H1 (cell line): ENCODE measurements at regions not wholly inside any gene's neighbourhood (a gene's known extent, or its start where the extent isn't known, plus 50 kb on each side); places are given as distances from the start of the nearest gene placed in this dataset.

Experiments
- CTCF ChIA-PET: fragments of 300-600 bp; sonication (Branson Sonifier 250); formaldehyde crosslinking; loops from one replicate; lab custom pipeline; 2021; ENCODE audit not compliant: partially characterized antibody; lab: Charles Lee
- POLR2A ChIA-PET: fragments of 300-600 bp; sonication (Branson Sonifier 250); formaldehyde crosslinking; loops from one replicate; lab custom pipeline; 2021; ENCODE audit warnings: inconsistent platforms; ENCODE audit not compliant: partially characterized antibody; lab: Charles Lee
- DNase-seq, 2 experiments: peaks; one replicate each; pipeline versions ENCODE4 v3.0.0 to v3.0.0-alpha.2; 2010 to 2022; ENCODE audit warnings: low spot score in 2 of 2, low read depth in 1 of 2, mixed read lengths in 1 of 2
- FAIRE-seq: peaks from 2 replicates; lab custom pipeline; 2011; peaks lifted over from hg19 to GRCh38; lab: Jason Lieb, UNC
- H2AFZ ChIP-seq: 2 replicates; pipeline ENCODE4 v1.8.1; 2012; ENCODE audit warnings: low read length, inconsistent platforms
- H2AK5ac ChIP-seq: 2 replicates; pipeline ENCODE4 v1.6.1; 2013; ENCODE audit warnings: low read depth, low read length
- H2BK120ac ChIP-seq: replicated peaks from 2 replicates; pipeline ENCODE3; 2013; ENCODE audit warnings: low read depth, low read length, inconsistent platforms
- H2BK12ac ChIP-seq: 2 replicates; pipeline ENCODE4 v1.6.1; 2013; ENCODE audit warnings: low read depth, low read length
- H2BK15ac ChIP-seq: 2 replicates; pipeline ENCODE4 v1.6.1; 2013; ENCODE audit warnings: low read length
- H2BK20ac ChIP-seq: 2 replicates; pipeline ENCODE4 v1.6.1; 2013; ENCODE audit warnings: low read length
- H2BK5ac ChIP-seq: 2 replicates; pipeline ENCODE4 v1.6.1; 2013; ENCODE audit warnings: low read depth, low read length
- H3K14ac ChIP-seq: 2 replicates; pipeline ENCODE4 v1.6.1; 2013; ENCODE audit warnings: inconsistent platforms; ENCODE audit not compliant: insufficient read length
- H3K18ac ChIP-seq: 2 replicates; pipeline ENCODE4 v1.6.1; 2013; ENCODE audit warnings: low read length; ENCODE audit errors: extremely low read depth
- H3K23ac ChIP-seq: 2 replicates; pipeline ENCODE4 v1.6.1; 2013; ENCODE audit warnings: inconsistent platforms; ENCODE audit not compliant: insufficient read length
- H3K23me2 ChIP-seq: 2 replicates; pipeline ENCODE4 v1.6.1; 2013; ENCODE audit warnings: low read depth, low read length
- H3K27ac ChIP-seq: 2 replicates; pipeline ENCODE4 v1.6.1; 2011; ENCODE audit warnings: low read depth, low read length, inconsistent platforms
- H3K27me3 ChIP-seq, 4 experiments: replicated peaks in 1 of 4; 1 replicate in 1 of 4; 2 replicates in 3 of 4; pipeline versions ENCODE4 v1.6.1 to v1.8.1; 2011 to 2013; ENCODE audit warnings: low read length in 3 of 4, mild to moderate bottlenecking in 3 of 4, inconsistent platforms in 2 of 4, mixed read lengths in 2 of 4, moderate library complexity in 1 of 4; ENCODE audit not compliant: control insufficient read depth in 3 of 4, insufficient read depth in 3 of 4; ENCODE audit errors: extremely low read depth in 1 of 4
- H3K36me3 ChIP-seq, 4 experiments: 2 replicates each; pipeline versions ENCODE4 v1.6.1 to v1.8.1; 2011 to 2013; ENCODE audit warnings: mild to moderate bottlenecking in 4 of 4, low read length in 3 of 4, moderate library complexity in 2 of 4, control low read depth in 1 of 4, inconsistent platforms in 1 of 4; ENCODE audit not compliant: insufficient read depth in 4 of 4, control insufficient read depth in 2 of 4
- H3K4ac ChIP-seq: replicated peaks from 2 replicates; pipeline ENCODE3; 2013; ENCODE audit warnings: low read length, low read depth, mixed read lengths, inconsistent platforms; ENCODE audit not compliant: insufficient read length
- H3K4me1 ChIP-seq, 4 experiments: replicated peaks in 1 of 4; 1 replicate in 1 of 4; 2 replicates in 3 of 4; pipeline versions ENCODE4 v1.6.1 to v1.8.1; 2011 to 2013; ENCODE audit warnings: low read length in 3 of 4, inconsistent platforms in 2 of 4, mixed read lengths in 1 of 4; ENCODE audit not compliant: insufficient read depth in 4 of 4, control insufficient read depth in 3 of 4
- H3K4me2 ChIP-seq, 2 experiments: 2 replicates each; pipeline versions ENCODE4 v1.6.1 to v1.8.1; 2011 to 2013; ENCODE audit warnings: low read depth in 2 of 2, low read length in 2 of 2, control low read depth in 1 of 2, inconsistent platforms in 1 of 2, mild to moderate bottlenecking in 1 of 2; ENCODE audit not compliant: insufficient read depth in 1 of 2
- H3K4me3 ChIP-seq, 4 experiments: fragments of 200-600, 300-600 bp in 1 of 4; sonication (generic), shearing (Covaris generic), sonication (Bioruptor Twin) in 1 of 4; 2 replicates each; pipeline versions ENCODE4 v1.5.1 to v1.8.1; 2011 to 2016; ENCODE audit warnings: low read length in 4 of 4, low read depth in 3 of 4, control low read depth in 2 of 4, inconsistent platforms in 2 of 4, mild to moderate bottlenecking in 2 of 4, mixed read lengths in 1 of 4, moderate library complexity in 1 of 4; ENCODE audit not compliant: insufficient read depth in 2 of 4; ENCODE audit errors: extremely low read depth in 1 of 4
- H3K56ac ChIP-seq: replicated peaks from 2 replicates; pipeline ENCODE3; 2013; ENCODE audit warnings: low read depth, mild to moderate bottlenecking, mixed read lengths, low read length, inconsistent platforms; ENCODE audit not compliant: insufficient read length
- H3K79me1 ChIP-seq: 2 replicates; pipeline ENCODE4 v1.6.1; 2013; ENCODE audit warnings: low read depth, low read length, control low read depth
- H3K79me2 ChIP-seq, 2 experiments: 2 replicates each; pipeline versions ENCODE4 v1.6.1 to v1.8.1; 2012 to 2013; ENCODE audit warnings: low read length in 2 of 2, mild to moderate bottlenecking in 2 of 2, inconsistent platforms in 1 of 2; ENCODE audit not compliant: insufficient read depth in 2 of 2, control insufficient read depth in 1 of 2
- H3K9ac ChIP-seq, 4 experiments: replicated peaks in 1 of 4; 1 replicate in 1 of 4; 2 replicates in 3 of 4; pipeline versions ENCODE4 v1.6.1 to v1.8.1; 2011 to 2013; ENCODE audit warnings: low read depth in 3 of 4, low read length in 3 of 4, control low read depth in 2 of 4, mild to moderate bottlenecking in 2 of 4, moderate library complexity in 2 of 4, inconsistent platforms in 1 of 4; ENCODE audit errors: extremely low read depth in 1 of 4
- H3K9me3 ChIP-seq, 2 experiments: 2 replicates each; pipeline versions ENCODE4 v1.6.1 to v1.8.1; 2012 to 2013; ENCODE audit warnings: mild to moderate bottlenecking in 2 of 2, moderate library complexity in 2 of 2, control low read depth in 1 of 2, inconsistent platforms in 1 of 2, low read depth in 1 of 2, low read length in 1 of 2, mixed read lengths in 1 of 2; ENCODE audit not compliant: insufficient read depth in 2 of 2
- H4K20me1 ChIP-seq, 2 experiments: replicated peaks in 1 of 2; 2 replicates each; pipeline versions ENCODE3 to v1.8.1; 2011 to 2013; ENCODE audit warnings: inconsistent platforms in 2 of 2, low read length in 2 of 2, mild to moderate bottlenecking in 1 of 2; ENCODE audit not compliant: insufficient read depth in 2 of 2, control insufficient read depth in 1 of 2
- H4K5ac ChIP-seq: 2 replicates; pipeline ENCODE4 v1.6.1; 2013; ENCODE audit warnings: low read length, low read depth, mixed read lengths, inconsistent platforms; ENCODE audit not compliant: insufficient read length
- H4K8ac ChIP-seq: 2 replicates; pipeline ENCODE4 v1.8.0; 2013; ENCODE audit warnings: mild to moderate bottlenecking, moderate library complexity, low read length, inconsistent platforms; ENCODE audit not compliant: insufficient read depth; ENCODE audit errors: extremely low read depth
- H4K91ac ChIP-seq: replicated peaks from 2 replicates; pipeline ENCODE3; 2013; ENCODE audit warnings: low read length, mixed read lengths, inconsistent platforms; ENCODE audit not compliant: insufficient read length
- CREB1 ChIP-seq: IDR thresholded peaks from 2 replicates; pipeline ENCODE4 v1.6.1; 2012; ENCODE audit warnings: inconsistent platforms
- GABPA ChIP-seq: IDR thresholded peaks from 2 replicates; pipeline ENCODE4 v1.6.1; 2011; ENCODE audit warnings: mild to moderate bottlenecking, low read length, moderate library complexity, borderline replicate concordance; ENCODE audit not compliant: insufficient read depth
- NRF1 ChIP-seq: IDR thresholded peaks from 2 replicates; pipeline ENCODE4 v1.6.1; 2011; ENCODE audit warnings: mild to moderate bottlenecking, low read depth, low read length, improper control_type of control experiment
- PHF8 ChIP-seq: fragments of 200-600 bp; sonication (generic); conservative IDR thresholded peaks from 2 replicates; pipeline ENCODE4 v1.7.1; 2012; ENCODE audit warnings: low read depth, mild to moderate bottlenecking, inconsistent platforms, low read length, moderate library complexity
- SIRT6 ChIP-seq: IDR thresholded peaks from one replicate; pipeline ENCODE4 v1.7.1; 2012; ENCODE audit warnings: low read length, inconsistent platforms
- TAF1 ChIP-seq: IDR thresholded peaks from 2 replicates; pipeline ENCODE4 v1.6.1; 2011; ENCODE audit warnings: mild to moderate bottlenecking, low read depth, low read length
- TBP ChIP-seq: IDR thresholded peaks from 2 replicates; pipeline ENCODE4 v1.6.1; 2011; ENCODE audit warnings: low read depth, low read length, improper control_type of control experiment
- TEAD4 ChIP-seq: IDR thresholded peaks from 2 replicates; pipeline ENCODE4 v1.6.1; 2012; ENCODE audit warnings: low read depth, low read length, inconsistent platforms, mixed read lengths
- WGBS, 2 experiments: shearing (Covaris generic) in 1 of 2; methylation state at CpG; one replicate each; pipeline versions ENCODE4 v1.1.6 to v1.1.7; 2013 to 2015; ENCODE audit warnings: low lambda C conversion rate in 2 of 2, mixed read lengths in 2 of 2, inconsistent platforms in 1 of 2, low coverage in 1 of 2, missing lambda C conversion rate in 1 of 2; ENCODE audit not compliant: insufficient replicate concordance in 2 of 2, insufficient coverage in 1 of 2, insufficient read length in 1 of 2; ENCODE audit errors: extremely low coverage in 1 of 2, missing lambda C conversion rate in 1 of 2; 5-methylcytosine and 5-hydroxymethylcytosine counted together
- TF ChIP-seq, protein P1 (sequence below): IDR thresholded peaks from 2 replicates; pipeline ENCODE4 v1.6.1; 2012; ENCODE audit warnings: inconsistent platforms
- TF ChIP-seq, protein P2 (sequence below), 3 experiments: IDR thresholded peaks; 1 replicate in 2 of 3; 2 replicates in 1 of 3; pipeline versions ENCODE4 v1.5.1 to v1.6.1; 2011; ENCODE audit warnings: low read length in 3 of 3, mild to moderate bottlenecking in 3 of 3, inconsistent platforms in 2 of 3, low read depth in 1 of 3, moderate library complexity in 1 of 3; ENCODE audit not compliant: insufficient read depth in 1 of 3; ENCODE audit errors: control extremely low read depth in 1 of 3

DNA sequence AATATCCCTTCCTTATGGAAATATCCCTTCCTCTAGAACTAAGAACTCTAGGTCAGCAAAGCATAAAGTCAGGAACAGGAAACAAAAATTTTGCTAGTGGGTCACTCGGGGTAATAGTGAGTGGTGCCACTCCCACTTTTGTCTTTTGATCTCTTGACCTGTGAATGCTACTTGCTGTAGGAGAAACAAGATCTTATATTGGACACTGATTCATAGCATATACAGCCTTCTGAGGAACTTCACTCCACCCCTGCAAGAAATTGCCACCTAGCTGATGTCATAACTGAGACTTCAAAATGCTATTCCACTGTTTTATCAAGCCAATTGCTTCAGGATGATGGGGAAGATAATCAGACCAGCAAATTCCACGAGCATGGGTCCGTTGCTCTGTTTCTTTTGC is 53.3 kb upstream of the PRSS3 start:
- H2BK5ac ChIP-seq: no peak overlapping the region
- no peaks in the 10 kb centered on the region for H3K9me3 ChIP-seq
- POLR2A ChIA-PET: no interaction called here
- DNase-seq (no peak), FAIRE-seq (no peak)
- H3K9ac ChIP-seq: no peak overlapping the region
- no peaks in the 10 kb centered on the region for H3K79me2 ChIP-seq
- H3K56ac ChIP-seq: no peak overlapping the region
- no peak overlapping the region for H4K5ac ChIP-seq
- no peak overlapping the region for H3K18ac ChIP-seq
- CTCF ChIA-PET: no interaction called here
- H2AK5ac ChIP-seq: no peak overlapping the region
- 87% methylated on average over 3 of the region's 3 CpGs; no CpG with 5 or more reads in 1 of the 2 experiments for WGBS, 2 experiments
- no peaks in the 10 kb centered on the region for H3K23me2 ChIP-seq
- no peaks in the 10 kb centered on the region for H3K79me1 ChIP-seq
- no peak overlapping the region for H4K91ac ChIP-seq
- H4K20me1 ChIP-seq: no peaks in the 10 kb centered on the region
- no peak overlapping the region for H2BK20ac ChIP-seq
- H2AFZ ChIP-seq: no peak overlapping the region
- H3K4me3 ChIP-seq: no peak overlapping the region
- H3K4ac ChIP-seq: no peak overlapping the region
- TF ChIP-seq NRF1 (no peak), PHF8 (no peak), TAF1 (no peak), TBP (no peak), TEAD4 (no peak), GABPA (no peak), CREB1 (no peak), SIRT6 (no peak)
- TF ChIP-seq, protein P1, sequence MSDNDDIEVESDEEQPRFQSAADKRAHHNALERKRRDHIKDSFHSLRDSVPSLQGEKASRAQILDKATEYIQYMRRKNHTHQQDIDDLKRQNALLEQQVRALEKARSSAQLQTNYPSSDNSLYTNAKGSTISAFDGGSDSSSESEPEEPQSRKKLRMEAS: no peak
- TF ChIP-seq, protein P2, sequence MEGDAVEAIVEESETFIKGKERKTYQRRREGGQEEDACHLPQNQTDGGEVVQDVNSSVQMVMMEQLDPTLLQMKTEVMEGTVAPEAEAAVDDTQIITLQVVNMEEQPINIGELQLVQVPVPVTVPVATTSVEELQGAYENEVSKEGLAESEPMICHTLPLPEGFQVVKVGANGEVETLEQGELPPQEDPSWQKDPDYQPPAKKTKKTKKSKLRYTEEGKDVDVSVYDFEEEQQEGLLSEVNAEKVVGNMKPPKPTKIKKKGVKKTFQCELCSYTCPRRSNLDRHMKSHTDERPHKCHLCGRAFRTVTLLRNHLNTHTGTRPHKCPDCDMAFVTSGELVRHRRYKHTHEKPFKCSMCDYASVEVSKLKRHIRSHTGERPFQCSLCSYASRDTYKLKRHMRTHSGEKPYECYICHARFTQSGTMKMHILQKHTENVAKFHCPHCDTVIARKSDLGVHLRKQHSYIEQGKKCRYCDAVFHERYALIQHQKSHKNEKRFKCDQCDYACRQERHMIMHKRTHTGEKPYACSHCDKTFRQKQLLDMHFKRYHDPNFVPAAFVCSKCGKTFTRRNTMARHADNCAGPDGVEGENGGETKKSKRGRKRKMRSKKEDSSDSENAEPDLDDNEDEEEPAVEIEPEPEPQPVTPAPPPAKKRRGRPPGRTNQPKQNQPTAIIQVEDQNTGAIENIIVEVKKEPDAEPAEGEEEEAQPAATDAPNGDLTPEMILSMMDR (IDR thresholded peaks at IDR 0.05; ENCODE audit: control extremely low read depth in 1 of 3, insufficient read depth in 1 of 3, low read depth in 1 of 3, low read length in 3 of 3): no peak
- H2BK120ac ChIP-seq: no peak overlapping the region
- H3K4me2 ChIP-seq: no peak overlapping the region
- no peaks in the 10 kb centered on the region for H3K27me3 ChIP-seq
- no peaks in the 10 kb centered on the region for H3K4me1 ChIP-seq
- no peak overlapping the region for H3K14ac ChIP-seq
- H2BK15ac ChIP-seq: no peak overlapping the region
- H3K36me3 ChIP-seq: no peaks in the 10 kb centered on the region
- no peak overlapping the region for H4K8ac ChIP-seq
- H3K27ac ChIP-seq: no peak overlapping the region
- no peak overlapping the region for H2BK12ac ChIP-seq
- H3K23ac ChIP-seq: no peak overlapping the region
